RPMI8226 (cell line): ENCODE measurements at regions not wholly inside any gene's neighbourhood (a gene's known extent, or its start where the extent isn't known, plus 50 kb on each side); places are given as distances from the start of the nearest gene placed in this dataset.
"Not testable (repeated sequence)": the region's sequence is repeated elsewhere in the genome, so short reads cannot be mapped to it uniquely, and the experiment has no call there.

Experiments used
- DNase-seq: peaks from one replicate; pipeline ENCODE4 v3.0.0-alpha.2; 2015

GRCh38 chr12:17352164-17352563 is 737.8 kb downstream of the RERGL start:
- no peak for DNase-seq

- no peak for DNase-seq
These were observed 741.7 kb downstream of the RERGL start for GRCh38 chr12:17348311-17348710.

DNA sequence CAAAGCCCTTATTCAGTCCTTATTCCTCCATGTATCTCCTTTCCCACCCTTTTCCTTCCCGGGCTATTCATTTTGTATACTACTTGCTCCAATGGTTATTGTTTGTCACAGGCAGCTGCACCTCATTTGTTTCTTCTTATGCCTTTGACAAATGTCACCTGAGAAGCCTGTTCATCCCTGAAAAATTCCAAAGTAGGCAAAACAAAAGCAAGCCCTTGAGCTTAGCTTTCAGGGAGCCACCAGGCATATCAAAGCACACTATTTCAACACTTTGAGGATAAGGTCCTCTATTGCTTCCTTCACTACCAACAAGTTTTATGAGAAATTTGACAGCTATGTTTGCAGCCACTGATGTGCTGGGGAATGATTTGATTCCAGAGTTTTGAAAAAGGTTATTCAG is 738.7 kb upstream of the LMO3 start:
- no peak for DNase-seq

- no peak for DNase-seq
These were observed 736.5 kb upstream of the LMO3 start for GRCh38 chr12:17342381-17342961.

DNA sequence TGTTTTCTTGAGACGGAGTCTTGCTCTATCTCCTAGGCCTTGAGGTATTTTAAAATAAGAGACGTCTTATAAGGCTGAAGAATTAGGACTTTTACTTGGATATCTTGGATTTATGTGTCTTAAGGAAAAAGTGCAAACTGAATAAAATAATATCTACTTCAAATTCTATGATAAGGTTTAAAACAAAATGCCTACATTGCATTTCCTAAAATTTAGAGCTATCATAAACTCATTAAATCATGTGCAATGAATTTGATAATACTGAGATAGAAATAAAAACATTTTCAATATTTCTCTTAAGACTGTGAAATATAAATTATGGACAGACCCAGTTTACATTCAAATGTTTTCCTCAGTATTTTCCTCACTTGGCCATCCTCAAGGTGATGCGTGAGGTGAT is 729.5 kb upstream of the LMO3 start:
- no peak for DNase-seq

DNA sequence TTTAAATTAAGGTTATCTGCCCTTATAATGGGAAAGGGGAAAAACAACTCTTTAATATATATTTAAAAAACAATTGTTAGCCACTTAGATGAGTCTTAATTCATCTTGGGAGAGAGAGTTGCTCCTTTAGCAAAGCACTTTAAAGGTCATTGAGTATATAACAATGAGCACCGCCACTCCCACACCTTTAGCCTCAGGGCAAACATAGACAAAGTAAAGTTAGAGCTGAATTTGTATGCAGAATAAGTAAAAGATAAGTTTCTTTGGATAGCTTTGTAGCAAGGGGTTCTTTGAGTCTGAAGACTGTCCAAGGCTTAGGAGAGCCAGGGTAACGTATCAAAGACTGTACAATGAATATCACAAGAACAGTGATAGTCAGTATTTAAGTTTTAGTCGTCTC is 728.8 kb upstream of the LMO3 start:
- no peak for DNase-seq

DNA sequence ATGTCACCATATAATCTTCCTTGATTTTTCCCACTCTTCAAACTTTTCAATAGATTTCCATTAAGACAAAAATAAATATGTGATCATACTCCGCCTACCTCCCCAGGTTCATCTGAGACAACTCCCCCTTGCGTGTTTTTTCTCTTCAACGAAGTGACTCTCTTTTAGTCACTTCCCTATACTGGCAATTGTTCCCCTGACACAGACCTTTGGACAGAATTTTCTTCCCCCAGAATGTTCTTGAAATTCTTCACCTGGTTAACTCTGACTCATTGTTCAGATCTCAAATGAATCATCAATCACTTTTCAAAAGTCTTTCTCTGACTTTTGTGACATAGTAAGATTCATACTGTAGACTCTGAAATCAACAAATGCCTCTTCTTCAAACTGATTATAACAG is 727.3 kb upstream of the LMO3 start:
- DNase-seq, result no peak

DNA sequence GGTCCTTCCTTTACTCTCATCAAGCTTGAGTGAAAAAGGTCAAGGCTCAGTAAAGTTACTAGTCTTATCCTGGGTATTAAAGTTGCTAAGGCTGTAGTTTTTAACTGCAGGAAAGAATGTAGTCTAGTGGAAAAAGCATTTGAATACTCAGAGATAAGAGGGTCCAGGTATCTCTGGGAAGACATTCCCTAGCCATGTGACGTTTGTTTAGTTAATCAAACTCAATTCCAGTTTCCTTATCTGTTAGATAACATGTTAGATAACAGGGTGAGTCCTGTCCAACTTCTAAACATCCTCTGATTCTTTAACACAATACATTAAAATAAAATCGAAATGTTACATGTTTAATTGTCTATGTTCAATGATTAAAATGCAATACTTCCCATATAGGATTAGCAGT is 720.7 kb upstream of the LMO3 start:
- no peak for DNase-seq

- no peak for DNase-seq
These were observed 716.1 kb upstream of the LMO3 start for GRCh38 chr12:17322090-17322489.

DNA sequence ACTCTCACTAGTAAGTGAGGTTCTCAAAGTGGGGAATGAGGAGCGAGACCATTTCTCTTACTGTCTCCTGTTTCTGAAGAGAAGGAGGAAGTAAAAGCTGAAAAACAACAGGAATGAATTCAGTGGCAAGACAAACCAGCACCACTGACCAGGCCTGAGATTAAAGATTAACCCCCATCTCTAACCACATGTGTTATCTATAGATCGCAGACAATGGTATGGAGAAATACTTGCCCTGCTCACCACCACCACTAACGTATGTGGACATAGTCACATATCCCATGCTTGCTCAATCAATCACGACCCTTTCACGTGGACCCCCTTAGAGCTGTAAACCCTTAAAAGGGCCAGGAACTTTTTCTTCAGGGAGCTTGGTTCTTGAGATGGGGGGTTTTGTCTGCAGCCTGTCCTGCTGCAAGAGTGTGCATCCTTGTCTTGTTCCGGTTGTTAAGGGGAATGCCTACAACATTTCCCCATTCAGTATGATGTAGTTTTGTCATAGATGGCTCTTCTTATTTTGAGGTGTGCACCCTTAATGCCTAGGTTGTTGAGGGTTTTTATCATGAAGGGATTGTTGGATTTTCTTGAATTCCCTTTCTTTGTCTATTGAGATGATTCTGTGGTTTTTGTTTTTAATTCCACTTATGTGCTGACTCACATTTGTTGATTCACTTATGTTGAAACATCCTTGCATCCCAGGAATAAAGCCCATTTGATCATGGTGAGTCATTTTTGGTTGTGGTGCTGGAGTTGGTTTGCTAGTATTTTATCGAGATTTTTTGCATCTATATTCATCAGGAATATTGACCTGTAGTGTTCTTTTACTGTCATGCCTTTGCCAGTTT is 698.8 kb upstream of the LMO3 start:
- DNase-seq, result no peak

- DNase-seq, result no peak
These were observed 696.0 kb upstream of the LMO3 start for GRCh38 chr12:17302001-17302400.

DNA sequence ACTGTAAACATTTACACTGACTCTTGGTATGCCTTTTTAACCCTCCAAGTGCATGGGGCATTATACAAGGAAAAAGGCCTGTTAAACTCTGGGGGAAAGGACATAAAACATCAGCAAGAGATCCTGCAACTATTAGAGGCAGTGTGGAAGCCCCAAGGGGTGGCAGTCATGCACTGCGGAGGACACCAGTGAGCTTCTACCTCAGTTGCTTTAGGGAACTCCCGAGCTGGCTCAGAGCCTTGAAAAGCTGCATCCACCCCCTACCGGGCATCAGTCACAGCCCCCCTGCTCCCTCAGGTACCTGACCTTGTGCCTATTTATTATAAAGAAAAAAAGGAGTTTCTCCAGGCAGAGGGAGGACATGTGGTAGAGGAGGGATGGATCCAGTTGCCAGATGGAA is 695.6 kb upstream of the LMO3 start:
- no peak for DNase-seq

DNA sequence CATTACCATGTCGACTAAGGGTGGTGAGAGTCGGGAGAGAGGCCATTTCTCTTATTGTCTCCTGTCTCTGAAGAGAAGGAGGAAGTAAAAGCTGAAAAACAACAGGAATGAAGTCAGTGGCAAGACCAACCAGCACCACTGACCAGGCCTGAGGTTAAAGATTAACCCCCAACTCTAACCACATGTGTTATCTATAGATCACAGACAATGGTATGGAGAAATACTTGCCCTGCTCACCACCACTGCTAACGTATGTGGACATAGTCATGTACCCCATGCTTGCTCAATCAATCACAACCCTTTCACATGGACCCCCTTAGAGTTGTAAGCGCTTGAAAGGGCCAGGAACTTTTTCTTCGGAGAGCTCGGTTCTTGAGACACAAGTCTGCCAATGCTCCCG is 690.9 kb upstream of the LMO3 start:
- DNase-seq, result no peak

DNA sequence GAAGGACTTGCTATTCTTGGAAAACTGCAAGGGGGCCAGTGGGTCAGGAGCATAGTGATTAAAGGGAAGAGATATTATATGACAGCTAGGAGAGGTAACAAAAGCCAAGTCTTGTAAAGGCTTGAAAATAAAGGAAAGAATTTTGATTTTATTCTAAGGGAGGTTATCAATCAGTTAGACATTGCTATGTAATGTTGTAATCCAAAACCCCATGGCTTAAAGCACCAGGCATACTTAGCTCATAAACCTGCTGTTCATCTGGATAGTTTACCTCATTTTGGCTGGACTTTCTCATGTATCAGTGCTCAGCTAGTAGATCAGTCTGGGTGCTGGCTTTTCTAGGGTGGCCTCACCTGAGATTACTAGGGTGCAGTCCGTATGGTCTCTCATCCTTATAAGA is 680.9 kb upstream of the LMO3 start:
- DNase-seq, result no peak

DNA sequence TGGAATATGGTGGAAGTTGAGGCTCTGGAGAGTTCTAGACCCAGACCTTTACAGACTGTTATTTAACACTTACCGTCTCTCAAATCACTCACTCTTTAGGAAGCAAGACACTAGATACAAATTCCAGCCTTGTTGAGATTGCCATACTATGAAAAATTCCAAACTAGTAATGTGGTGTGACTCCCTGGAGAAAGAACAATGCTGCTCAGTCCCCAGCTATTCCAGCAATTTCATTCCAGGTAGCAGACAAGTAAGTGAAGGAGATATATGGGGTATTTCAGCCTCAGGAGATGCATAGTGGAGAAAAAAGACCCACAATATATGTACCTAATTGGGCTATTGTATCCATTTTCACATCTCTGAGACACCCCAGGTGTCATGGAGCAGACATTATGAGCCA is 678.9 kb upstream of the LMO3 start:
- no peak for DNase-seq

DNA sequence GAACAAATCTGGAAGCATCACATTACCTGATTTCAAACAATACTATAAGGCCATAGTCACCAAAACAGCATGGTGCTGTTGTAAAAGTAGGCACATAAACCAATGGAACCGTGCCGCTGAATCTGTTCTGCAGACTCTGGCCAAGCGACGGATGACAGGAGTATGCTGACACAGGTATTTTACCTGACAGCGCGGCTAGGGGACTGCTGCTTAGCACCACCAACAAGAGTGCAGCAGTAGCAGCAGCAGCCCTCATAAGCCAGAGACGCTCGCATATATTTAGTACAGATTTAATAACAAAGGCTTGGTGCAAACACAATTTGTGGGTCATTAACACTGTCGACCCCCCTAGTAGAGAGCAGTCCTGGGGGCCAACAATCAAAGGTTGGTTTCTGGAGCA is 677.6 kb upstream of the LMO3 start:
- no peak for DNase-seq

DNA sequence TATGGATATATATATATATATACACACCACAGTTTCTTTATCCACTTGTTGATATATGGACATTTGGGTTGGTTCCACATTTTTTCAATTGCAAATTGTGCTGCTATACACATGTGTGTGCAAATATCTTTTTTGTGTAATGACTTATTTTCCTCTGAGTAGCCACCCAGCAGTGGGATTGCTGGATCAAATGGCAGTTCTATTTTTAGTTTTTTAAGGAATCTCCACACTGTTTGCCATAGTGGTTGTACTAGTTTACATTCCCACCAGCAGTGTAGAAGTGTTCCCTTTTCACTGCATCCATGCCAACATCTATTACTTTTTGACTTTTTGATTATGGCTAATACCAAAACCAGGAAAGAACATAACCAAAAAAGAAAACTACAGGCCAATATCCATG is 676.2 kb upstream of the LMO3 start:
- not testable (repeated sequence) for DNase-seq

DNA sequence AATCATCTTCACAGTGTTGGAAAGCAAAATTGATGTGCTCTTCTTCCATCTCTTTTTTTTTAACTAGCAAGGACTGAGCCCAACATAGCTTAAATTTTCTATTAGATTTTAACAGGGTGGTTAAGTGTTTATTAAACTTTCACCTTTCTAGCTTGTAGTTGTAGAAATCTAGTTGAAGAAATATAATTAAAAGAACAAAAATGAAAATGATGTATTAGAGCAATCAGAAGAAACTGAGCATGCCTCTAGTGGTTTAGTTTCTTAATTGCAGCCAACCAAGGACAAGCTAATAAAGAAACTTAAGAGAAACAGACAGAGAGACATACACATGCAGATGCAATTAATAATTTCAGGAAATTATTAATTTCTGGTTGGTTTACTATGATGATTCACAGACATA is 673.0 kb upstream of the LMO3 start:
- no peak for DNase-seq

DNA sequence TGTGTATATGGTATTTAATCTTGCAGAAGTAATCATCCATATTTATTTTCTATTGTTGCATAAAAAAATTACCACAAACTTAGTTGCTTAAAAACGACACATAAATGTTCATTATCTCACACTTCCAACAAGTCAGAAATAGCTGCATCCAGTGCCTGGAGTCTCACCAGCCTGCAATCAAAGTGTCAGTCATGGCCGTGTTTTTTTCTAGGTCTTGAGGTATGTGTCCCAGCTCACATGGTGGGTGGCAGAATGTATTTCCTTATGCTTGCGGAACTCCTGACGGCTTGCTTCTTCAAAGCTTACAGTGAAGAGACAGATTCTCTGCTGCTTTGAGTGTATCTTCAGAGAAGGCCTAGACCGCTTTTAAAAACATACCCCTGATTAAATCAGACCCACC is 670.2 kb upstream of the LMO3 start:
- DNase-seq, result no peak

DNA sequence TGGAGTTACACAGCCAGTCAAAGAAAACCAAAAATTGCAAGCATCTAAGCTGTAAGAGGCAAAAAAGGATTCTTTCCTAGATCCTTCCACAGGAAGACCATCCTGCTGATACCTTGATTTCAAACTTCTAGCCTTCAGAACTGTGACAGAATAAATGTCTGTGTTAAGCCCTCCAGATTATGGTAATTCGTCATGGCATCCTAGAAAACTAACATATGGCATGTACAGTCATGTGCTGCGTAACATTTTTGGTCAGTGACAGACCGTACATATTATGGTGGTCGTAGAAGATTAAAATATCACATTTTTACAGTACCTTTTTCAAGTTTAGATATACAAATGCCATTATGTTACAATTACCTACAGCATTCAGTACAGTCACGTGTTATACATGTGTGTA is 660.9 kb upstream of the LMO3 start:
- DNase-seq, result no peak

DNA sequence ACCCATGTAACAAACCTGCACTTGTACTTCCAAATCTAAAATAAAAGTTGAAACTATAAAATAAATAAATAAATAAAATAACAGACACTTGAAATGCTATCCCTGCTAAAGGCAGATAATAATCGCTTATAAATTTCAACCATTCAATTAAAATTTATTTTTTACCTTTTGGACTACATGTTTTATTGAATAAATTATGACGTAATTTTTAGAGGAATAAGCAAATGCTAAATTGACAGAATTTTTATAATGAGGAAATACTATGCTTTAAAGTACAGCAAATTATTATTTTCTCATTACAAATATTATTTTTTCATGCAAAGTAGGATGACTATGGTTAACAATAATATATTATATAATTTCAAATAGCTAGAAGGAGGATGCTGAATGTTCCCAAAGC is 658.6 kb upstream of the LMO3 start:
- DNase-seq, result no peak

- DNase-seq, result no peak
These were observed 633.9 kb upstream of the LMO3 start for GRCh38 chr12:17239874-17240273.

GRCh38 chr12:17235996-17236395 is 630.0 kb upstream of the LMO3 start:
- DNase-seq, result no peak

DNA sequence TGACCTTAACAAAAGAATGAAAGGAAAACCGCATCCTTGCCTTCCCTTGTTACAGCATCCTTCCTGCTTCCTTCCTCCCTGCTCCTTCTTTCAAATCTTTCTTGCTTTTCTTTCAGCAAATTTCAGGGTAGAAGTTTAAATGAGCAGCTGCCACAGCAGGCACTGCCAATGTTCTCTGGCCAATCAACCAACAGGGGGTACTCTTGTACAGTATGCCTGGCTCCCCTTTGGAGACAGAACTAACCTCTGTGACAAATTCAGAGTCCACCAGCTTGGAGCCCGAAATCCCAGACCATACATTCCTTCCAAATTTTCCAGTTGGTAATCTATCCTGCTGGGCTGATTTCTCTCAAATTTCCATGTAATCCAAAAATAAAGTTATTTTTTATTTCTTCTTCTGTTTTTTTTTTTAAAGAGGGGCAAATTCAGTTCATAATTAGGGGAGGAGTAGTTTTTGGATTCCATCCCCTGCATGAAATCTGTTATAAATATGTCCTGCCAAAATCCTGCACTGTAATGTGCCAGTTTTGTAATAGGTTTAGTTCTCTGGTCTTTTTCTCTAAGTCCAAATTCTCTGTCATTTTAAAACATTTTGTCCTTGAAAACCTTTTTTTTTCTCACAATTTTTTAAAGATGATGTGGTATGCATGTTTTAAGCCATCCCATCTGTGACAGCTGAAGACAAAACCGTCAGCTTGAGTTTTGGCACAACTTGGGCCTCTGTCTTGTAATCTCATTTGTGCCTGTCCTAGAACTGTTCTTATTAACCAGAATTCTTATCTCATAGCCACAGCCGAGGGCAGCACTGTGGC is 610.0 kb upstream of the LMO3 start:
- no peak for DNase-seq
